ENCODE measurements at regions not wholly inside any gene's neighbourhood (a gene's known extent, or its start where the extent isn't known, plus 50 kb on each side); places are given as distances from the start of the nearest gene placed in this dataset.
A peak's percentile ranks its signal among the peaks of the same experiment; 100 is the strongest.

DNA sequence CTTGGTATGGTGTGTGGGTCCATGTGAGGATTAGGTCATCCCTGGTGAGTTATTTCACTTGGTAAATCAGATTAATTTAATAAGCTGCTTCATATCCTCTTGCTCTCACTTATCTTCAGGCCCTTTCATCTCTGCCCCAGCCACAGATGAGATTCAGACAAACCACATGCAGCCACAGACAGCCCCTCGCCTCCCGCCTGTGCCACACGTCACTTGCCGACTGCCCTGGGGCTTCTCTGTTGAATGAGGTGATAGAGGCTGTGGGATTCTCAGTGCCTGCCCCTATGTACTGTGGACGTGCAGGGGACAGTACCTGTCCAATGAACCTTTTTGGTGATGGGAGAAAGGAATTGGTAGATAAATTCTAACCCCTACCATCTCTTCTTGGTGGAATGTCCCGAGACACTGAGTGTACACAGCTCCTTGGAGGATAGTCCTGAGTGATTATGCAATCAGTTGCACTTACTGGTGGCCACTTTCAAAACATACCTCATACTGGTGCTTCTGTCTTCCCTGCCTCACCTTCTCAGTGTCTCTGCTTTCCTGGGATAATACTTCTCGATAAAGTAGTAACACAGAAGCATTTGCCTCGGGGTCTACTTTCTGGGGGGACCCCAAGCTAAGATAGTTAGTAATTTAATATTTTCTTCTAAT lies 248.7 kb downstream of the TTC6 start (continued):
- TF ChIP-seq ZNF275 (CRISPR knock-in tag; IDR thresholded peaks at IDR 0.05; ENCODE audit: borderline replicate concordance) = no peak
- TF ChIP-seq ZNF557 (CRISPR knock-in tag; IDR thresholded peaks at IDR 0.05) = no peak
- TF ChIP-seq, protein P1, sequence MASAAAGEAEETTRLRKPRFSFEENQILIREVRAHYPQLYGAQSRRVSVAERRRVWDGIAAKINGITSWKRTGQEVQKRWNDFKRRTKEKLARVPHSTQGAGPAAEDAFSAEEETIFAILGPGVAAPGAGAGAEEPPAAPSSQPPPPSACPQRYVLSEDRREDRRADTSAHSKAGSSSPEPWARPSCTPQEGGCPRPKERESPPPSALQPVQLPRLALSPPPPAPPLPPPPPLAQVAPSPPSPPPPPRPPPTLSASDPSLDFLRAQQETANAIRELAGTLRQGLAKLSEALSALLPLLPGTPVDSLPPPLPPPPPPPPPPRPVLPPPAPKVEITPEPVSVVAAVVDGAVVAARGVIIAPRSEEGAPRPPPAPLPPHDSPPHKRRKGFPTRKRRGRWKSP (CRISPR knock-in tag; IDR thresholded peaks at IDR 0.05) = no peak
- TF ChIP-seq ZBTB49 (CRISPR knock-in tag; IDR thresholded peaks at IDR 0.05; ENCODE audit: borderline replicate concordance) = no peak
- no peak for TF ChIP-seq RARA (CRISPR knock-in tag; IDR thresholded peaks at IDR 0.05)
- no peak for TF ChIP-seq TERF1 (CRISPR knock-in tag; IDR thresholded peaks at IDR 0.05)
- 0 out of 2 replicates have a peak, but pooled peaks have one; percentile 17 for TF ChIP-seq ZNF30 (CRISPR knock-in tag; IDR thresholded peaks at IDR 0.05)
- TF ChIP-seq, protein P2, sequence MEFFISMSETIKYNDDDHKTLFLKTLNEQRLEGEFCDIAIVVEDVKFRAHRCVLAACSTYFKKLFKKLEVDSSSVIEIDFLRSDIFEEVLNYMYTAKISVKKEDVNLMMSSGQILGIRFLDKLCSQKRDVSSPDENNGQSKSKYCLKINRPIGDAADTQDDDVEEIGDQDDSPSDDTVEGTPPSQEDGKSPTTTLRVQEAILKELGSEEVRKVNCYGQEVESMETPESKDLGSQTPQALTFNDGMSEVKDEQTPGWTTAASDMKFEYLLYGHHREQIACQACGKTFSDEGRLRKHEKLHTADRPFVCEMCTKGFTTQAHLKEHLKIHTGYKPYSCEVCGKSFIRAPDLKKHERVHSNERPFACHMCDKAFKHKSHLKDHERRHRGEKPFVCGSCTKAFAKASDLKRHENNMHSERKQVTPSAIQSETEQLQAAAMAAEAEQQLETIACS (CRISPR knock-in tag; IDR thresholded peaks at IDR 0.05) = no peak
- no peak for TF ChIP-seq KDM5A (IDR thresholded peaks at IDR 0.05; ENCODE audit: borderline replicate concordance, low read length)
- TF ChIP-seq SKIL (CRISPR knock-in tag; IDR thresholded peaks at IDR 0.05; ENCODE audit: borderline replicate concordance) = no peak
- TF ChIP-seq NFYC (CRISPR knock-in tag; IDR thresholded peaks at IDR 0.05) = no peak
- TF ChIP-seq IRX3 (CRISPR knock-in tag; IDR thresholded peaks at IDR 0.05; ENCODE audit: borderline replicate concordance, low read depth) = no peak
- TF ChIP-seq ZNF260 (CRISPR knock-in tag; IDR thresholded peaks at IDR 0.05; ENCODE audit: borderline replicate concordance, low read depth) = no peak
- TF ChIP-seq HNRNPH1 (optimal IDR thresholded peaks at IDR 0.05; ENCODE audit: low read depth, low read length) = no peak
- TF ChIP-seq TRIM24 (CRISPR knock-in tag; IDR thresholded peaks at IDR 0.05) = 0 out of 2 replicates have a peak, but pooled peaks have one; percentile 13
- no peak for TF ChIP-seq SIX4 (CRISPR knock-in tag; IDR thresholded peaks at IDR 0.05)
- TF ChIP-seq TOPORS (CRISPR knock-in tag; IDR thresholded peaks at IDR 0.05) = no peak
- TF ChIP-seq HNRNPUL1 (IDR thresholded peaks at IDR 0.05; ENCODE audit: low read depth, low read length) = no peak
- TF ChIP-seq TCF7L2 (IDR thresholded peaks at IDR 0.05; ENCODE audit: low read depth, low read length) = no peak
- no peak for TF ChIP-seq ZNF138 (CRISPR knock-in tag; IDR thresholded peaks at IDR 0.05; ENCODE audit: low read depth)
- TF ChIP-seq ZNF335 (CRISPR knock-in tag; IDR thresholded peaks at IDR 0.05) = no peak
